ENCODE measurements at regions not wholly inside any gene's neighbourhood (a gene's known extent, or its start where the extent isn't known, plus 50 kb on each side); places are given as distances from the start of the nearest gene placed in this dataset.

DNA sequence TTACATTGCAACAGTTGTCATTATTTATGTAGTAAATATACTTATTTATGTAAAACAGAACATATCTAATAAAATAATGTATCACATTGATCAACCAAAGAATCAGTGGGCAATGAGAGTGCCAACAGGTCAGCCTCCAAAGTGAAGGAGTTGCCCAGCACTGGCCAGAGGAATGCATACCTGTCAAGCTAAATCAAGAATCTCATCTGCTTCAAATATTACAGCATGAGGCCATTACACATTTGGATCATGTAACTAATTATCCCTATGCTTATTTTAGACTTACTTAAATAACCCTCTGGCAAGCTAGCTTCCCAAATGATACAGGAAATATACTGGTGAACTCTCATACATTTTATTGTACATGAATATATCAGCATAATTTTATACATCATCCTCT is 1211.7 kb upstream of the ACVR2A start:
- no peak overlapping the region for H3K4me3 Mint-ChIP-seq
- no peaks in the 10 kb centered on the region for H3K36me3 Mint-ChIP-seq
- no peaks in the 10 kb centered on the region for H3K9me3 Mint-ChIP-seq
- no peak overlapping the region for H3K27ac Mint-ChIP-seq
- no peaks in the 10 kb centered on the region for H3K27me3 Mint-ChIP-seq
- no peaks in the 10 kb centered on the region for H3K4me1 Mint-ChIP-seq

DNA sequence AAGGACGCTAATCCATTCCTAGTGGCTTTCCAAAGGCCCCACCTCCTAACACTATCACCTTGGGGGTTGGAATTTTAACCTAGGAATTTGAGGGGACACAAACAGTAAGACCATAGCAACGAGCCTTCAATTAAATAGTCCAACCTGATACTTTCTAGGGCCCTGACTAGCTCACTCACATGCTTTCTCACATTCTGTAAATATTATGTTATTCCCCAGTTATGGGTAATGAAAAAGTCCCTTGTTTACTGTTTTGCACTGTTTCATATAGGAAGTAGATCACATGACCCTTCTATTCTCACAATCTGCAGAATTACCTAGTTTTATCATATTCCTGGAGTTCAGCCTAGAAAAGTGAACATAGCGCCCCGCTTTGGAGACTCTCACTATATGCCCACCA is 1212.1 kb upstream of the ACVR2A start:
- H3K27me3 Mint-ChIP-seq = no peaks in the 10 kb centered on the region
- no peak overlapping the region for H3K4me3 Mint-ChIP-seq
- H3K27ac Mint-ChIP-seq = no peak overlapping the region
- H3K9me3 Mint-ChIP-seq = no peaks in the 10 kb centered on the region
- no peaks in the 10 kb centered on the region for H3K4me1 Mint-ChIP-seq
- no peaks in the 10 kb centered on the region for H3K36me3 Mint-ChIP-seq

DNA sequence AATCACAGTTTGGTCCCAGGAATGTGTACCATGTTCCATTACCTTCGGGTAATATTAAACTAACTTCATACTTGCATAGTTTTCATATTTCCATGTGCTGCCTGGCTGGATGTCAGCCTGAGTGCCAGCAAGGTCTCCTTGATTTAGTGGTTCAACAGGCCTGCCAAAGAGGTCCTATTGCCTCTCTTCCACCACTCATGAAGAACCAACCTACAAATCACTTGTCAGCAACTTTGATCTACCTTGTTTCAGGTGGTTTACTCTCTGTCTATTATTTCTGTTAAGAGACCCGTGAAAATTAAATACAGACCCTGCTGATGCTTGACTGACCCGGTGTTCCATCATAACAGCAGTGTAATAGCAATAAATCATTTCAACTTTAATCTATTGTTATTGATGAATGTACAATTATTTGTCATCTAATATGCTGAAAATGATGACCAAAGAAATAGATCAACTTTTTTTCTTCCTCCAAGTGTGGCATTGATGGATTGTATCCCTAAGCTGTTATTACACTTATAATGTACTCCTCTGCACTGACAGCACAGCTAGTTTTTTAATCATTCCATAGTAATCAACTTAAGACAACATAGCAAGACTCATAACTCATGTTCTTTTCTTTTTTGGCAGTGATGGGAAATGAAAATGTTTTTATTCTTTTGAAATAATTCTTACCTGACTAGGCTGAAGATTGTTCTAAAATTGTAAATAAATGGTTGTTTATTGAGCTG is 1220.2 kb upstream of the ACVR2A start:
- Mint-ChIP-seq H3K27me3 (no peaks in the 10 kb centered on the region), H3K27ac (no peak overlapping the region), H3K4me1 (no peaks in the 10 kb centered on the region), H3K36me3 (no peaks in the 10 kb centered on the region), H3K4me3 (no peak overlapping the region), H3K9me3 (peaks cover 0 to 3% (median 0%) of the 10 kb centered on the region in 3 donors)

DNA sequence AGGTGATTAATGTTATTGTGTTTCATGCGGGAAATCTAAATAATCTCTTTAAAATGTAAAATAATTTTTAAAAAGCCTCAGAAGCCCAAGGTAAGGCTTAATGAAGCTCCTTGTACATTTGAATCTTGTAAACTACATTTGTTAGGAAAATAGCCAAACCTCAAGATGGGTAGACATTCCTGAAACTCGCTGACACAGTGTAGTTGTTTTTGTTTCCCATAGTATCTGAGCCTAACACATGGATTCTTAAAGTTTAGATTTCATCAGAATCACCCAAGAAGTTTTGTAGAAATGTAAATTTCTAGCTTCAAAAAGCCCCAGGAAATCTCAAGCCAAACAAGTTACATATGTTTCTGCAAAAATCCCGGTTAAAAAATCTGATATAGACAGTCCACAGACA is 1221.1 kb upstream of the ACVR2A start:
- H3K27ac Mint-ChIP-seq = no peak overlapping the region
- H3K9me3 Mint-ChIP-seq = peaks cover 0 to 7% (median 0%) of the 10 kb centered on the region in 3 donors
- H3K36me3 Mint-ChIP-seq = no peaks in the 10 kb centered on the region
- no peak overlapping the region for H3K4me3 Mint-ChIP-seq
- H3K4me1 Mint-ChIP-seq = no peaks in the 10 kb centered on the region
- H3K27me3 Mint-ChIP-seq = no peaks in the 10 kb centered on the region

DNA sequence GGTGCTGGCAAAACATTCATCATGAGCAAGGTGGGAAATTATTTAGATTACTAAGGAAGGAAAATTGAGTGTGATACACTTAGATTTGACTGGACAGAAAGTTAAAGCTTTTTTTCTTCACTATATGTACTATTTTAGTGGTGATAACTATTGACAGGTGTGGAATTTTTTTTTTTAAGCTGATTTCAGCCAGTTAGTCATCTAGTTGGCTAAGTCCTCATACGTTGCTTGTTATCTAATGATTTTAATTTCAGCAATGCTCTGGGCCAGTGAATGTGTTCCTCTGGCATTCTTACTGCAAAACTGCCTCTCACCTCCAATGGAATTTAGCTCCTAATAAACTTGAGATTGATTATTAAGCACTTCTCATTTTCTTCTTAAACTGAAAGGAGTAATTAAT is 1223.2 kb upstream of the ACVR2A start:
- peaks cover 0 to 7% (median 2%) of the 10 kb centered on the region in 3 donors for H3K9me3 Mint-ChIP-seq
- H3K4me1 Mint-ChIP-seq = no peaks in the 10 kb centered on the region
- H3K27me3 Mint-ChIP-seq = no peaks in the 10 kb centered on the region
- no peak overlapping the region for H3K4me3 Mint-ChIP-seq
- no peak overlapping the region for H3K27ac Mint-ChIP-seq
- no peaks in the 10 kb centered on the region for H3K36me3 Mint-ChIP-seq

DNA sequence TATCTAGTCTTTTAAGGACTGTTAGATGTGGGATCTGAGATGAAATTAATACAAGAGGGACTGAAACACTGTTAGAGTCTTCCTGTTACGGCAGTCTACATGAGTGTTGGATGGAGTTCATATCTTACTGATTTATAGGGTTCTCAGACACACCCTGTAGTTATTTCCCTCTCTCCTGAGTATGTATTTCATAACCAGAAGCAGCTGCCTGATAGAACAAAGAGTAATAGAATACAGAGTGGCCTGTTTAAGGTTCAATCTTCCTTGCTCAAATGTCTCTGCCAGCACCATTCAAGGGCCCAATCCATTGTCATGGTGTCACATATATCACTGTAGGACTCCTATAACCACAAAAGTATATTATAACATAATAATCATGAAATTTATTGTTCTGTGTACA is 1229.1 kb upstream of the ACVR2A start:
- H3K4me3 Mint-ChIP-seq = no peak overlapping the region
- peaks cover 0 to 12% (median 8%) of the 10 kb centered on the region in 3 donors for H3K9me3 Mint-ChIP-seq
- H3K27me3 Mint-ChIP-seq = no peaks in the 10 kb centered on the region
- H3K36me3 Mint-ChIP-seq = peaks cover 4% of the 10 kb centered on the region
- H3K4me1 Mint-ChIP-seq = no peaks in the 10 kb centered on the region
- no peak overlapping the region for H3K27ac Mint-ChIP-seq

DNA sequence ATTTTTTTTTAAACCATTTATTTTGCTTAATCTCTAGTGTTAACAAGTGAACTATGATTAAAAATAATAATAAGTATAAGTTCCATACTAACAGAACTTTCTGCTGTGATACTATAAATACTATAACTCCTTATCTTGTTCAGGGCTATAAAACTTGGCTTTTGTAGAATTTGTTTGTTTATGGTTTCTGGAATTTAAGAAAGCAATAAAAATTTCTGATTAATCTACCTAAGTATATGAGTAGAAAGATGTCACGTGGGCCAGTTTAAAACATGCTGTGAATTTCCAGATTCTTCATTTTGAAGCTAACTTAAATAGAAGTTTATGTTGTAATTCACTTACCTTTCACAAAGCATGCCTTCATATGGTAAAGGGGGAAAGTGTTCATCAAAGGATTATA is 1236.3 kb upstream of the ACVR2A start:
- Mint-ChIP-seq H3K4me1 (no peaks in the 10 kb centered on the region), H3K27me3 (peaks cover 2% of the 10 kb centered on the region), H3K27ac (no peak overlapping the region), H3K4me3 (no peak overlapping the region), H3K9me3 (peaks cover 0 to 4% (median 3%) of the 10 kb centered on the region in 3 donors), H3K36me3 (no peaks in the 10 kb centered on the region)

DNA sequence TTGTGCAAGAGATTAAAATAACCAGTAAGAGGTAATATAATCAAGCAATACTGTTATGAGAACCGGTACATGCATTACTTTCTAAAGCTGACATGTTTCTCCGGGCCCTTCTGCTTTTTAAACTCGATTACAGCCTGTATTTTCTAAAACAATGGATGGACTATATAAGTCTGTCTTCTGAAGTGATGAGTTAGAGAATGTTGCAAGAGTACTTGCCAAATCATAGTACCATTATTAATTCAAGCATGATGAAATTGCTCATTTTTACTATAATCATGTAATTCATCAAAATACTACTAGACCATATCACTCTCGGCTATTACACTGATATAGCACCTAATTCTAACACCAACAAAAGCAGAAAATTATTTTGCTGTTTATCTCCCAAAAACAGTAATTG is 1240.3 kb upstream of the ACVR2A start:
- Mint-ChIP-seq H3K36me3 (no peaks in the 10 kb centered on the region), H3K27me3 (no peaks in the 10 kb centered on the region), H3K27ac (no peak overlapping the region), H3K4me1 (no peaks in the 10 kb centered on the region), H3K9me3 (peaks cover 0 to 4% (median 0%) of the 10 kb centered on the region in 3 donors), H3K4me3 (no peak overlapping the region)

DNA sequence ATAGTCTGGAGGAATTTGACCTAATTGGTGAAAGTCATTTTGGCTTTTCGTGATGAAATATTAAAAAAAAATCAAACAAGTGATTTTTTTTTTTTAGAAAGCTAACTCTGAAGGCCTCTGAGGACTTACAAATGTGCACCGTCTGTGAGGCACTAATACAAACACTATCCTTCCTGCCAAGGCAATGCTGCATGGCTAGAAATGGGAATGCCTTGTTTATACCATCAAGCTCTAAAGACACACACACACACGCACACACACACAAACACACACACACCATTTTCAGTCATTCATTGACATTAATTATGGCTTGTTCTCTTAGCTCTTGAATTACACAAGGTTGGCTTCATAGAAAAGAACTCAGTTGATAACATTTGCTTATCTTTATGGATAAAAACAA is 1242.0 kb upstream of the ACVR2A start:
- Mint-ChIP-seq H3K27ac (no peak overlapping the region), H3K36me3 (no peaks in the 10 kb centered on the region), H3K27me3 (no peaks in the 10 kb centered on the region), H3K4me3 (no peak overlapping the region), H3K9me3 (peaks cover 0 to 4% (median 0%) of the 10 kb centered on the region in 3 donors), H3K4me1 (no peaks in the 10 kb centered on the region)

DNA sequence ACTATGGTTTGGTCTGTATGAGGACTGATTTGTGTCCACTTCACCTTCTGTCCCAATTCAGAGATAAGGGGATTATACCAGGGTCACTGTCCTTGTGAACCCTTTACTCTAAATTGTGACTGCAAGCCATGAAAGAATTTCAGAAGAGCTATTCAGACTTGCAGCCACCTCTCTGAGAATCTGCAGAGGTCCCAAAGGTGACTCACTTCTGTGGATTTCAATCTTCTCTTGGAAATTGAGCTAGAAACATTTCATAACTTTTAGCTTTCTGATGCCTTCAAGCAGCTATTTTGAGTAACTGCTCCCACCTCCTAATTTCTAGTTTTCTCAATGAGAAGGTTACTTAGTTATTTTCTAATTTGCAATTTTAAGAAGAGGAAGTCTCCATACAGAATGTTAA is 1242.4 kb upstream of the ACVR2A start:
- Mint-ChIP-seq H3K4me3 (no peak overlapping the region), H3K27ac (no peak overlapping the region), H3K36me3 (no peaks in the 10 kb centered on the region), H3K27me3 (no peaks in the 10 kb centered on the region), H3K9me3 (peaks cover 0 to 4% (median 0%) of the 10 kb centered on the region in 3 donors), H3K4me1 (no peaks in the 10 kb centered on the region)

DNA sequence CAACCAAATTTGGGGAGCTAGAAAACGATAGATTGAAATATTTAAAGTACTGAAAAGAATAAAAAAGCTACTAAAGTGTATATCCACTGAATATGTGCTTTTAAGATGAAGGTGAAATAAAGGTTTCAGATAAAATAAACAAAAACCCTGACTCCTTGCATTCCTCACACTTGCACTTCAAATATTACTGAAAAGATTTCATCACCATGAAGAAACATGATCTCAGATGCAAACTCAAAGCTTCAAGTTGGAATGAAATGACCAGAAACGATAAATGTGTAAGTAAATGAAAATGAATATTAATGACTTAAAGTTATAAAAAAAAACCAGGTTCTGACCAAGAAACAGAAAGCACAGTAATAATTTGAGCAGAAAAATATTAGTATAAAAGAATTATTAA is 1246.0 kb upstream of the ACVR2A start:
- Mint-ChIP-seq H3K36me3 (no peaks in the 10 kb centered on the region), H3K4me1 (no peaks in the 10 kb centered on the region), H3K9me3 (peaks cover 0 to 2% (median 0%) of the 10 kb centered on the region in 3 donors), H3K4me3 (no peak overlapping the region), H3K27me3 (peaks cover 2% of the 10 kb centered on the region), H3K27ac (no peak overlapping the region)

DNA sequence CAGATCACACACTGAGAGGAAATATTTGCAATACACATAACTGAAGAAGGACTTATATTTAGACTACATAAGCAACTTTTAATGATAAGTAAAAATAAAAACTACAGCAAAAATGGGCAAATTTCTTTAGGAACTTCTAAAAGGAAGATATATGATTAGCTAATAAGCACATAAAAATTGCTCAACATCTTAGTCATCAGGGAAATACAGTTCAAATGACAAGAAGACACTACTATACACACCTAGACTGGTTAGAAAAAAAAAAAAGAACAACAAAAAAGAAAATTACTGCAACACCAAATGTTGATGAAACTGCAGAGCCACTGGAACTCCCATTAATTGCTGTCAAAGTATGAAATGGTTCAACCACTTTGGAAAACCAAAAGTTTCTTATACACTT is 1247.5 kb upstream of the ACVR2A start:
- H3K4me3 Mint-ChIP-seq = no peak overlapping the region
- H3K27ac Mint-ChIP-seq = no peak overlapping the region
- H3K4me1 Mint-ChIP-seq = no peaks in the 10 kb centered on the region
- peaks cover 0 to 2% (median 2%) of the 10 kb centered on the region in 3 donors for H3K9me3 Mint-ChIP-seq
- peaks cover 2% of the 10 kb centered on the region for H3K27me3 Mint-ChIP-seq
- no peaks in the 10 kb centered on the region for H3K36me3 Mint-ChIP-seq

DNA sequence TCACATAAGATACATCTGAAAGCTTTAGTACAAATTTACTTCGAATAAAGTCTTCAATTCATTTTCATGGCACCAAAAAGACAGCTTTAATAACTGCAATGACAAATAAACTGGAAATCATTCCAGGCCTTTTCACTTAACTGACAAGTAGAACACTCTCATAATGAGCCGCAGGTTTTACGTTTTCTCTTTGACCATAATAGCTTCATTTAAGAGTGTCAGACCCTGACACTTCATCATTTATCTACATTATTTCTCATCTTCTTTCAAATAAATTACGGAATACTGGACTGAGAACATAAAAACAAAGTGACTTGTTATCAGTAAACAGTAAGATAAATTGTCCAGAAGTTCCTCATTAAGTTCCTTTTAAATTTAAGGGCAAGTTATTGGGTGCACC is 1252.9 kb upstream of the ACVR2A start:
- Mint-ChIP-seq H3K27me3 (peaks cover 2% of the 10 kb centered on the region), H3K36me3 (no peaks in the 10 kb centered on the region), H3K27ac (no peak overlapping the region), H3K4me3 (no peak overlapping the region), H3K9me3 (peaks cover under 1 to 2% (median 2%) of the 10 kb centered on the region in 3 donors), H3K4me1 (no peaks in the 10 kb centered on the region)

DNA sequence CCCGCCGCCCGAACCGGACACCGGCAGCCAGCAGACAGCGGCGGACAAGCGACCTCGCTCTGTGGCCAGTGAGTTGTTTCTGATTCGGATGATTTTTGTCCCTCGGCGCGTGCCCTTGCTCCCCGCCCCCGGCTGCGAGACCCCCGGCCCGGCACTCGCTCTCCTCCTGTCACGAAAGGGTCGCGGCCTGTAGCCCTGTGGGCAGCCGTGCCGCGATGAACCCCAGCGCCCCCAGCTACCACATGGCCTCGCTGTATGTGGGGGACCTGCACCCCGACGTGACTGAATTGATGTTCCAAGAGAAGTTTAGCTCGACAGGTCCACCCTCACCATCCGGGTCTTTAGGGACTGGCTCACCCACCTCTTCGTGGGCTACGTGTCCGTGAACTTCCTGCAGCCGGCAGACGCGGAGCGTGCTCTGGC is 1257.5 kb upstream of the ACVR2A start:
- no peaks in the 10 kb centered on the region for H3K4me1 Mint-ChIP-seq

DNA sequence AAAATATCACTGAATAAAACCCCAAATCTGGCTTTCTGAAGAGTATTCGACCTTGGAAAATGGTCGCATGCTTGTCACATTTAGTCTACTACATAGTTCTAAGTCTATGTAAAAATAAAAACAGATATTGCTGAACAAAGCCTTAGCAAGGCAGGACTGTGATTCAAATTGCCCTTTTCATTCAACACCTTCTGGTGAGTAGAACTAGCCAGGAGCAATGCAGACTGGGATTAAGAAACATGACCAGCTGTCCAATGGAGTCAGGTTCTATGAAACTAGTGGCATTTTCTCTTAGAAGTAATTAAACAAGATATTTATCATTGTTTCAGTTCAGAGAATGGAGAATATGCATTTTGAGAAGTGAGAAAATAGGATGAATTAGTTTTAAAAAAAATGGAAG is 1260.5 kb upstream of the ACVR2A start:
- H3K4me3 Mint-ChIP-seq = no peak overlapping the region
- H3K9me3 Mint-ChIP-seq = peaks cover 0 to 4% (median 0%) of the 10 kb centered on the region in 3 donors
- no peaks in the 10 kb centered on the region for H3K27me3 Mint-ChIP-seq
- H3K4me1 Mint-ChIP-seq = no peaks in the 10 kb centered on the region
- H3K36me3 Mint-ChIP-seq = no peaks in the 10 kb centered on the region
- no peak overlapping the region for H3K27ac Mint-ChIP-seq

More for the DNA sequence above, 1257.5 kb upstream of the ACVR2A start:
- Mint-ChIP-seq H3K4me3 (no peak overlapping the region), H3K9me3 (peaks cover 0 to 4% (median 0%) of the 10 kb centered on the region in 3 donors), H3K27ac (peak overlapping the region in 1 of 3 donors; percentile 46), H3K27me3 (no peaks in the 10 kb centered on the region), H3K36me3 (no peaks in the 10 kb centered on the region)

DNA sequence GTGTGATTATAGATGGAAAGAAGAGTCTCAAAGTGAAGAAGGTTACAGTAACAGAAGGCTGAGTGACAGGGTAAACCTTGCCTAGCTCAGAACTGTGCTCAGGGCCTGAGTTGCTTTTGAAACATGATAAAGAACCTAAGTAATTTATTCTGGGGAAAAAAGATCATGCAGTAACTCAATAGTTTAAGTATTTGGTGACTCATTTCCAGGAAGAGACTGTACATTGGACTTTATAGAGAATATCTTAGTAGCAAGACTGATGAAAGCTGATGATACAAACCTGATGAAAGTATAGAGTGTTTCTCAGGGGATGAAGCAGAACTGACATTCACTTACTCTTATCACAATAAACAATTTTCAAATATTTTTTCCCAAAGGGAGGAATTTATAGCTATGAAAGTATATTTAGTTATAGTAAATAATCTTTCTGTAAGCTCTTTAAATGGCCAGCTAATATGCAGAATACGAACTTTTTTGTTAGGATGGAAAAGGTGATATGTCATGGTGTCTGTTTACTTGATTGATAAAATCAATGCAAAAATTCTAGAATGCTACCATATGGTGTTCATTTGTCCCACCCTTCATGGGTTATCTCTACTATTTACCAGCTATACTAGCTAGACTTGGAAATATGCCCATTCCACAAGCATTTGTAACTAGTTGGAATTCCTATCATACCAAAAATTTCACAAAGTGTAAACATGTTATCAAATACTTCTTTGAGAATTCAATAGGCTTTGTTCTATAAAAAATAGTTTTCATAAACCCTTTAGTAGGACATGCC is 1265.5 kb upstream of the ACVR2A start:
- Mint-ChIP-seq H3K27ac (no peak overlapping the region), H3K4me3 (no peak overlapping the region), H3K36me3 (no peaks in the 10 kb centered on the region), H3K4me1 (no peaks in the 10 kb centered on the region), H3K9me3 (no peaks in the 10 kb centered on the region), H3K27me3 (no peaks in the 10 kb centered on the region)
